CD14-positive monocyte (primary cell): ENCODE measurements at regions not wholly inside any gene's neighbourhood (a gene's known extent, or its start where the extent isn't known, plus 50 kb on each side); places are given as distances from the start of the nearest gene placed in this dataset.

Source experiments
- DNase-seq, 3 donors: peaks; one replicate each; pipeline ENCODE4 v3.0.0-alpha.2; 2011 to 2022
- H2AFZ ChIP-seq: 2 replicates; pipeline ENCODE4 v1.6.0; 2012; ENCODE audit warnings: mild to moderate bottlenecking, low read depth, low read length, inconsistent platforms; ENCODE audit not compliant: insufficient read depth, poor library complexity, severe bottlenecking
- H3K27ac ChIP-seq, 2 donors: 1 replicate in 1 of 2; 2 replicates in 1 of 2; pipeline ENCODE4 v1.5.1; 2012 to 2013; ENCODE audit warnings: low read length in 2 of 2, control low read depth in 1 of 2, inconsistent platforms in 1 of 2, low read depth in 1 of 2, mild to moderate bottlenecking in 1 of 2
- H3K27me3 ChIP-seq, 2 donors: one replicate each; pipeline versions ENCODE4 v1.6.0 to v1.6.1; 2011 to 2013; ENCODE audit warnings: low read length in 2 of 2; ENCODE audit not compliant: control insufficient read depth in 2 of 2, insufficient read depth in 2 of 2
- H3K36me3 ChIP-seq, 2 donors: replicated peaks in 1 of 2; 1 replicate in 1 of 2; 2 replicates in 1 of 2; pipeline versions ENCODE4 v1.5.1 to v1.6.1; 2012 to 2013; ENCODE audit warnings: low read length in 2 of 2, control low read depth in 1 of 2, inconsistent platforms in 1 of 2, mild to moderate bottlenecking in 1 of 2; ENCODE audit not compliant: insufficient read depth in 2 of 2, control insufficient read depth in 1 of 2
- H3K4me1 ChIP-seq, 2 donors: 1 replicate in 1 of 2; 2 replicates in 1 of 2; pipeline versions ENCODE4 v1.5.1 to v1.6.1; 2012 to 2013; ENCODE audit warnings: low read length in 2 of 2, control low read depth in 1 of 2, inconsistent platforms in 1 of 2, mild to moderate bottlenecking in 1 of 2, moderate library complexity in 1 of 2; ENCODE audit not compliant: insufficient read depth in 2 of 2, control insufficient read depth in 1 of 2
- H3K4me2 ChIP-seq: replicated peaks from 2 replicates; pipeline ENCODE3; 2012; ENCODE audit warnings: low read length, moderate library complexity, mild to moderate bottlenecking; ENCODE audit not compliant: poor library complexity, severe bottlenecking; ENCODE audit errors: extremely low read depth
- H3K4me3 ChIP-seq, 3 experiments: fragments of 200-600 bp in 1 of 3; sonication (generic) in 1 of 3; replicated peaks in 1 of 3; 1 replicate in 2 of 3; 2 replicates in 1 of 3; pipeline ENCODE4 v1.5.1; 2011 to 2013; ENCODE audit warnings: low read length in 3 of 3, mild to moderate bottlenecking in 3 of 3, control low read depth in 2 of 3, low read depth in 2 of 3, inconsistent platforms in 1 of 3, moderate library complexity in 1 of 3
- H3K79me2 ChIP-seq: 2 replicates; pipeline ENCODE4 v1.6.0; 2012; ENCODE audit warnings: mild to moderate bottlenecking, control low read depth, inconsistent platforms, low read length, moderate library complexity; ENCODE audit not compliant: insufficient read depth
- H3K9ac ChIP-seq: 2 replicates; pipeline ENCODE4 v1.6.0; 2017; ENCODE audit warnings: low read length, mild to moderate bottlenecking; ENCODE audit not compliant: insufficient read depth, poor library complexity, severe bottlenecking
- H3K9me3 ChIP-seq, 2 donors: replicated peaks in 1 of 2; 1 replicate in 1 of 2; 2 replicates in 1 of 2; pipeline versions ENCODE4 v1.5.1 to v1.6.1; 2012 to 2013; ENCODE audit warnings: low read length in 2 of 2, control low read depth in 1 of 2; ENCODE audit not compliant: control insufficient read depth in 1 of 2, insufficient read depth in 1 of 2
- H4K20me1 ChIP-seq: 2 replicates; pipeline ENCODE4 v1.6.0; 2012; ENCODE audit warnings: mild to moderate bottlenecking, low read length, control low read depth, moderate library complexity; ENCODE audit not compliant: insufficient read depth
- H3K27ac Mint-ChIP-seq, 7 donors: one replicate each; pipeline ENCODE4 v1.8.0; 2020; ENCODE audit warnings: mild to moderate bottlenecking in 7 of 7, mixed read lengths in 7 of 7, moderate library complexity in 6 of 7, inconsistent platforms in 2 of 7
- H3K27me3 Mint-ChIP-seq, 3 donors: one replicate each; pipeline ENCODE4 v1.8.0; 2021 to 2022; ENCODE audit warnings: low read depth in 3 of 3, mild to moderate bottlenecking in 3 of 3, mixed read lengths in 3 of 3, moderate library complexity in 3 of 3, inconsistent platforms in 1 of 3
- H3K36me3 Mint-ChIP-seq, 2 donors: one replicate each; pipeline ENCODE4 v1.8.0; 2020; ENCODE audit warnings: mixed read lengths in 2 of 2, inconsistent platforms in 1 of 2, mild to moderate bottlenecking in 1 of 2
- H3K4me1 Mint-ChIP-seq: one replicate; pipeline ENCODE4 v1.8.0; 2020; ENCODE audit warnings: mild to moderate bottlenecking, mixed read lengths
- H3K4me3 Mint-ChIP-seq, 2 donors: one replicate each; pipeline ENCODE4 v1.8.0; 2020; ENCODE audit warnings: mild to moderate bottlenecking in 2 of 2, mixed read lengths in 2 of 2, moderate library complexity in 1 of 2
- H3K9me3 Mint-ChIP-seq, 7 donors: one replicate each; pipeline ENCODE4 v1.8.0; 2020 to 2022; ENCODE audit warnings: mixed read lengths in 7 of 7, mild to moderate bottlenecking in 6 of 7, moderate library complexity in 6 of 7, inconsistent platforms in 2 of 7
- CTCF ChIP-seq: fragments of 200-600 bp; IDR thresholded peaks from one replicate; pipeline ENCODE4 v1.8.0; 2022; ENCODE audit warnings: antibody characterized with exemption, mild to moderate bottlenecking
- WGBS: methylation state at CpG from one replicate; pipeline ENCODE4 v1.1.5; 2013; ENCODE audit warnings: missing lambda C conversion rate; ENCODE audit not compliant: insufficient coverage; 5-methylcytosine and 5-hydroxymethylcytosine counted together
- intact Hi-C, 2 donors: fragments of 100-400 bp; cut with micrococcal nuclease; formaldehyde crosslinking; loops; one replicate each; pipeline versions ENCODE4 v1.15.0 to v1.15.1; 2023

- peak overlapping the region in 1 of 7 donors; percentile 47 for H3K27ac Mint-ChIP-seq
- H3K36me3 Mint-ChIP-seq: no peaks in the 10 kb centered on the region
These were observed 133.2 kb downstream of the MTX3 start for GRCh38 chr5:79857714-79858409.

GRCh38 chr5:79856456-79857055 is 134.5 kb downstream of the MTX3 start:
- Mint-ChIP-seq H3K4me1 (peaks cover 3% of the 10 kb centered on the region), H3K9me3 (no peaks in the 10 kb centered on the region), H3K27ac (no peak overlapping the region), H3K27me3 (peaks cover 7 to 26% (median 16%) of the 10 kb centered on the region in 3 donors), H3K36me3 (no peaks in the 10 kb centered on the region), H3K4me3 (no peak overlapping the region)
- H3K9me3 ChIP-seq: no peaks in the 10 kb centered on the region
- no peak overlapping the region for H3K9ac ChIP-seq
- no peak overlapping the region for H3K4me2 ChIP-seq
- no peaks in the 10 kb centered on the region for H4K20me1 ChIP-seq
- intact Hi-C loops: no loop called here
- H3K4me1 ChIP-seq: no peaks in the 10 kb centered on the region
- peaks cover 0 to 13% of the 10 kb centered on the region in 2 donors for H3K27me3 ChIP-seq
- no peak for TF ChIP-seq CTCF
- no peak overlapping the region for H3K27ac ChIP-seq
- H3K4me3 ChIP-seq: no peak overlapping the region
- no peaks in the 10 kb centered on the region for H3K36me3 ChIP-seq
- no peak for DNase-seq
- 93% methylated on average over 8 of the region's 9 CpGs for WGBS
- no peaks in the 10 kb centered on the region for H3K79me2 ChIP-seq
- H2AFZ ChIP-seq: no peak overlapping the region

More at GRCh38 chr5:79857714-79858409, 133.2 kb downstream of the MTX3 start:
- no peaks in the 10 kb centered on the region for H3K4me1 ChIP-seq
- no peak overlapping the region for H3K4me3 ChIP-seq
- TF ChIP-seq CTCF: peak; percentile 95
- peak; percentile 39 to 54 (median 49) for DNase-seq
- H3K9ac ChIP-seq: no peak overlapping the region
- H3K27me3 Mint-ChIP-seq: peaks cover 10 to 27% (median 22%) of the 10 kb centered on the region in 3 donors
- peaks cover 3% of the 10 kb centered on the region for H3K4me1 Mint-ChIP-seq
- no peak overlapping the region for H3K27ac ChIP-seq
- no peaks in the 10 kb centered on the region for H3K36me3 ChIP-seq
- no peaks in the 10 kb centered on the region for H3K79me2 ChIP-seq
- no peaks in the 10 kb centered on the region for H3K9me3 ChIP-seq
- H3K27me3 ChIP-seq: peaks cover 0 to 17% of the 10 kb centered on the region in 2 donors
- H2AFZ ChIP-seq: no peak overlapping the region
- no peak overlapping the region for H3K4me3 Mint-ChIP-seq
- intact Hi-C loops: no loop called here
- 39% methylated on average over 2 of the region's 9 CpGs for WGBS
- H4K20me1 ChIP-seq: no peaks in the 10 kb centered on the region
- no peak overlapping the region for H3K4me2 ChIP-seq
- H3K9me3 Mint-ChIP-seq: no peaks in the 10 kb centered on the region
